ENCODE measurements at regions not wholly inside any gene's neighbourhood (a gene's known extent, or its start where the extent isn't known, plus 50 kb on each side); places are given as distances from the start of the nearest gene placed in this dataset.

DNA sequence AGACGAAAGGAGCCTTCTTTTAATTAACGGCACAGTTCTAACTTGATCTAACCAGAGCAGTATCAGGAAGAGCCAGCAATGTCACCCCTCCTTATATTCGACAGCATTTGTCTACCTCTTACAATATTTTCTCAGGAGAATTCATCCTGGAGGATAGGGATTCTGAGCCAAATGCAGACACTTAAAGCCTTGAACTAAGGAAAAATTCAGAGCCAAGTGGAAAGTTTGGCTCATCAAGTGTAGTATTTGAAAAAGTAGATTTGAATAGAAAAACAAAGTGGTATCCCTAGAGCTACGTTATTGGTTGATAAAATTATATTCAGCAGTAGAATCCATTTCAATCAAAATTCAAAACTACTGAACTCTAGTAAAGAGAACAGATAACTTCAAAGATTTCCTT lies 732.0 kb upstream of the ADGRL2 start:
- no peaks in the 10 kb centered on the region for H3K4me1 Mint-ChIP-seq
- no peak overlapping the region for H3K4me3 ChIP-seq (ENCODE audit: low read length)
- H3K9me3 Mint-ChIP-seq: peaks cover 5 to 21% (median 10%) of the 10 kb centered on the region in 5 donors
- ChIA-PET CTCF (no interaction called here), POLR2A (no interaction called here)
- no peaks in the 10 kb centered on the region for H3K27me3 Mint-ChIP-seq
- no peaks in the 10 kb centered on the region for H3K36me3 ChIP-seq (ENCODE audit: insufficient read depth, low read length)
- no peak for DNase-seq
- H3K27me3 ChIP-seq (ENCODE audit: insufficient read depth, low read length, poor library complexity, severe bottlenecking): no peaks in the 10 kb centered on the region
- H3K4me1 ChIP-seq (ENCODE audit: insufficient read depth, low read length): no peaks in the 10 kb centered on the region
- H3K27ac ChIP-seq (ENCODE audit: low read depth, low read length): no peak overlapping the region
- no peaks in the 10 kb centered on the region for H3K9me3 ChIP-seq (ENCODE audit: low read length)
- no peak overlapping the region for H3K27ac Mint-ChIP-seq
- H3K36me3 Mint-ChIP-seq: no peaks in the 10 kb centered on the region
- H3K4me3 Mint-ChIP-seq: no peak overlapping the region

DNA sequence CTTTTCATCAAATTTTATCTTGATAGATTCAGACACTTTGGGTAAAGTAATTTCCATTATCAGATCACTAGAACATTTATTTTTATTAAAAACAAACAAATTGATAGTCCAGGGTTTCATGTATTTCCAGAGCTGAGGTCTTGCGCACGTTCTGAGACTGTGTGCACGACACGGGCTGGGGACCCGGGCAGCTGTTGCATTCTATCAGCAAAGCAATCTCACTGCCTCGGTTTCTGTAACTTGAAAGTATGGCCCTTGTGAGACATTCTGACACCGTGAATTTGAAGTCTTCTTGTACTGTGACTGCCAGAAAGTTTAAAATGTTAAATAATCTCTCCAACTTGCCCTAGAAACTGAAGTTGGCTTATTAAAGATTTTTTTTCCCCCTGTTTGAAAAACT lies 746.9 kb upstream of the ADGRL2 start:
- H3K4me1 Mint-ChIP-seq: no peaks in the 10 kb centered on the region
- no peak overlapping the region for H3K27ac Mint-ChIP-seq
- no peak overlapping the region for H3K4me3 ChIP-seq (ENCODE audit: low read length)
- H3K9me3 ChIP-seq (ENCODE audit: low read length): no peaks in the 10 kb centered on the region
- no peak overlapping the region for H3K27ac ChIP-seq (ENCODE audit: low read depth, low read length)
- H3K4me3 Mint-ChIP-seq: no peak overlapping the region
- no peaks in the 10 kb centered on the region for H3K27me3 Mint-ChIP-seq
- H3K9me3 Mint-ChIP-seq: peaks cover 0 to 22% (median 4%) of the 10 kb centered on the region in 5 donors
- CTCF ChIA-PET: no interaction called here
- no peak for DNase-seq
- H3K36me3 Mint-ChIP-seq: no peaks in the 10 kb centered on the region
- no peaks in the 10 kb centered on the region for H3K27me3 ChIP-seq (ENCODE audit: insufficient read depth, low read length, poor library complexity, severe bottlenecking)
- no peaks in the 10 kb centered on the region for H3K36me3 ChIP-seq (ENCODE audit: insufficient read depth, low read length)
- no peaks in the 10 kb centered on the region for H3K4me1 ChIP-seq (ENCODE audit: insufficient read depth, low read length)
- POLR2A ChIA-PET: no interaction called here

DNA sequence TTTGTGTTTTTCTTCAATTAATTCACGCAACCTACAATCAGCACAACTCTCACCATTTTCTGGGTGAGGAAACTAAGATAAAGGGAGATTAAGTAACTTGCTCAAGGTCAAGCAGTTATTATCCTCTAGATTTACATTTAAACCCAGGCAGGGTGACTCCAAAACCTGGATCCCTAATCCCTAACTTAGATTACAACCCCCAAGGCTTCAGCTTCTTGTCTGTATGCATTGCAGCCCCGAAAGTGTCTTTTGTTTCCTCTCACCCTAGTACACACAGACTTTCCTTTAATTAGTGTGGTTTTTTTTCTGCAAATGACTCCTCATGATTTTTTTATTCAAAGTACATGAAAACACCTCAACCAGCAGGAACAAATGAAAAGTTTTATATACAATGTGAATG lies 748.6 kb upstream of the ADGRL2 start:
- H3K27ac ChIP-seq (ENCODE audit: low read depth, low read length): no peak overlapping the region
- H3K9me3 ChIP-seq (ENCODE audit: low read length): no peaks in the 10 kb centered on the region
- H3K36me3 Mint-ChIP-seq: no peaks in the 10 kb centered on the region
- H3K36me3 ChIP-seq (ENCODE audit: insufficient read depth, low read length): no peaks in the 10 kb centered on the region
- no peak for DNase-seq
- H3K27me3 ChIP-seq (ENCODE audit: insufficient read depth, low read length, poor library complexity, severe bottlenecking): no peaks in the 10 kb centered on the region
- H3K4me3 ChIP-seq (ENCODE audit: low read length): no peak overlapping the region
- no peaks in the 10 kb centered on the region for H3K27me3 Mint-ChIP-seq
- ChIA-PET POLR2A (no interaction called here), CTCF (no interaction called here)
- peaks cover 0 to 32% (median 5%) of the 10 kb centered on the region in 5 donors for H3K9me3 Mint-ChIP-seq
- no peaks in the 10 kb centered on the region for H3K4me1 ChIP-seq (ENCODE audit: insufficient read depth, low read length)
- H3K27ac Mint-ChIP-seq: peak overlapping the region in 1 of 8 donors; percentile 20
- H3K4me1 Mint-ChIP-seq: no peaks in the 10 kb centered on the region
- no peak overlapping the region for H3K4me3 Mint-ChIP-seq

DNA sequence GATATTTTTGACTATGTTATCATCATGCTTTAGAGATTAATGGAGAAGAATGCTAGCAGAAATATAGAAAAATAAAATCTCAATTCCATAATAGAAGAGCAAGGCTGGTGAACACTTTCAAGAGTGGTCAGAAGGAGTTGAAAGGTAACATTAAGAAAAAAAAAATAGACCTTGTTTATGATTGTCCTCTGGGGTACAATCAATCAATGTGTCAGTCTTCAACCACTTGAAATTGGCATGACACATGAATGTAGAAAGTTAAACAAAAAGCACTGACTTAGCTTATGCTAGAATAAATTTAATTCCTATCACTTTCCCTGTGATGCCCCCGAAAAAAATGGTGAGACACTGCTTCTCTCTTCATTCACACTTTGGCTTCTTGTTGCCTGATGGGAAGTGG lies 750.3 kb upstream of the ADGRL2 start:
- peaks cover 1 to 32% (median 5%) of the 10 kb centered on the region in 5 donors for H3K9me3 Mint-ChIP-seq
- no peaks in the 10 kb centered on the region for H3K4me1 ChIP-seq (ENCODE audit: insufficient read depth, low read length)
- ChIA-PET CTCF (no interaction called here), POLR2A (no interaction called here)
- H3K27ac ChIP-seq (ENCODE audit: low read depth, low read length): no peak overlapping the region
- no peaks in the 10 kb centered on the region for H3K27me3 ChIP-seq (ENCODE audit: insufficient read depth, low read length, poor library complexity, severe bottlenecking)
- H3K9me3 ChIP-seq (ENCODE audit: low read length): no peaks in the 10 kb centered on the region
- DNase-seq: no peak
- H3K4me3 Mint-ChIP-seq: no peak overlapping the region
- H3K36me3 Mint-ChIP-seq: no peaks in the 10 kb centered on the region
- no peaks in the 10 kb centered on the region for H3K27me3 Mint-ChIP-seq
- no peak overlapping the region for H3K27ac Mint-ChIP-seq
- H3K4me3 ChIP-seq (ENCODE audit: low read length): no peak overlapping the region
- no peaks in the 10 kb centered on the region for H3K36me3 ChIP-seq (ENCODE audit: insufficient read depth, low read length)
- no peaks in the 10 kb centered on the region for H3K4me1 Mint-ChIP-seq

DNA sequence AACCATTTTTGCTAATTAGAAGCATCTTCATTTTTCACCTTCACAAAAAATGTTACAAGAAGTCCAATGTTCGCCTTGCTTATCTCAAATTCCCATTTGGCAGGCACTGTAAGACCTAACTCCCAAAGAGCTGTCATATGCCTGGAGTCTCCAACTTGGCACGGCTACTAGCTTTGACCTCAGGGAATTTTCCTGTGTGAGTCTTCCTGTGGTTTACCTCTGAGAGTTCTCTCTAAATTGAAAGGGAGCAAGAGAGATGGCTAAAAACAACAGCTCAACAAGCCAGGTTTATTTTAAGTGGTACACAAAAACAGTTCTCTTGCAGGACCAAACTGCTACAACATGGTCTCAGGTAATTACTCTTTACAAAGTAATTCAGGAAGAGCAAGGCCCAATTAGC lies 756.0 kb upstream of the ADGRL2 start:
- ChIA-PET POLR2A (no interaction called here), CTCF (no interaction called here)
- Mint-ChIP-seq H3K36me3 (no peaks in the 10 kb centered on the region), H3K27me3 (no peaks in the 10 kb centered on the region), H3K9me3 (peaks cover 1 to 17% (median 11%) of the 10 kb centered on the region in 5 donors), H3K27ac (no peak overlapping the region), H3K4me1 (no peaks in the 10 kb centered on the region), H3K4me3 (no peak overlapping the region)
- no peak for DNase-seq
- H3K27ac ChIP-seq (ENCODE audit: low read depth, low read length): no peak overlapping the region
- H3K4me3 ChIP-seq (ENCODE audit: low read length): no peak overlapping the region
- no peaks in the 10 kb centered on the region for H3K4me1 ChIP-seq (ENCODE audit: insufficient read depth, low read length)
- no peaks in the 10 kb centered on the region for H3K36me3 ChIP-seq (ENCODE audit: insufficient read depth, low read length)
- H3K9me3 ChIP-seq (ENCODE audit: low read length): no peaks in the 10 kb centered on the region
- H3K27me3 ChIP-seq (ENCODE audit: insufficient read depth, low read length, poor library complexity, severe bottlenecking): no peaks in the 10 kb centered on the region

DNA sequence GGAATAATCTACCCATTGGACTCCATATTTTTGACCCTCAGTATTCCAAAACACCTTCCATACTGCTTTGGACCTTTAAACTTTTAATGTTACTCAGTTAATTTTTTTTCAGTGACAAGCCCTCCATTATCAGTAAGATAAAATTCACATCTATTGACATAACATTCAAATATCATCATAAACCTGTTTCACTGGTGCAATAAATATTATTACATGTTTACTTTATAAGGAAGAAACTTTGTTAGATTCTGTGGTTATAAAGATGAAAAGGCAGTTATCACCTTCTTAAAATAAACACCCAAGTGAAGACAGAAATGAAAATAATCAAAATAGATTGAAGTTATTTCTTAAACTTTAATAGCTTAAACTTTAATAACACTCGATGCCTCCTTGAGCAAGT lies 758.5 kb upstream of the ADGRL2 start:
- Histone ChIP-seq H3K4me1 (ENCODE audit: insufficient read depth, low read length) (no peaks in the 10 kb centered on the region), H3K27ac (ENCODE audit: low read depth, low read length) (no peak overlapping the region), H3K27me3 (ENCODE audit: insufficient read depth, low read length, poor library complexity, severe bottlenecking) (no peaks in the 10 kb centered on the region), H3K9me3 (ENCODE audit: low read length) (no peaks in the 10 kb centered on the region), H3K4me3 (ENCODE audit: low read length) (no peak overlapping the region), H3K36me3 (ENCODE audit: insufficient read depth, low read length) (no peaks in the 10 kb centered on the region)
- POLR2A ChIA-PET: no interaction called here
- no peak overlapping the region for H3K27ac Mint-ChIP-seq
- H3K27me3 Mint-ChIP-seq: no peaks in the 10 kb centered on the region
- CTCF ChIA-PET: no interaction called here
- peaks cover 5 to 16% (median 11%) of the 10 kb centered on the region in 5 donors for H3K9me3 Mint-ChIP-seq
- H3K36me3 Mint-ChIP-seq: no peaks in the 10 kb centered on the region
- no peak for DNase-seq
- no peak overlapping the region for H3K4me3 Mint-ChIP-seq
- no peaks in the 10 kb centered on the region for H3K4me1 Mint-ChIP-seq

DNA sequence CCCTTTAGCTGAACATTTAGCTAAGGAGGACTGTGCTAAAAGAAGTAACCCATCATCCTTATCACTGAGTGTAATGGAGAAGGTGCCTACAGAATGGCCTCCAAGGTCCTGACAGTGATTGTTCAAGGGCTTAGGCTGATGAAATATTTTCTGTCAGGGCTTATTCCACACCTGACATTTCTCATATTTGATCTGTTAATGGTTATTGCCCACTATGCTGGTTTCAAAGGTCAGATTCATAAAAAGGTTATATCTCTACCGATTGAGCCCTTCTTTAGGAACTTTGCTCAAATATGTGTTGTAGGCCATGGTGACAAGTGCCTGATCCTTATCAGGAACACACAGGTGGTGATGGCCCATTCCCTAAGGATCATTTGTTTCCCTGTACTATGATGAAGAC lies 766.4 kb upstream of the ADGRL2 start:
- no peak overlapping the region for H3K27ac Mint-ChIP-seq
- no peaks in the 10 kb centered on the region for H3K27me3 ChIP-seq (ENCODE audit: insufficient read depth, low read length, poor library complexity, severe bottlenecking)
- no peaks in the 10 kb centered on the region for H3K36me3 ChIP-seq (ENCODE audit: insufficient read depth, low read length)
- H3K4me1 Mint-ChIP-seq: no peaks in the 10 kb centered on the region
- no peak overlapping the region for H3K27ac ChIP-seq (ENCODE audit: low read depth, low read length)
- ChIA-PET POLR2A (no interaction called here), CTCF (no interaction called here)
- H3K36me3 Mint-ChIP-seq: no peaks in the 10 kb centered on the region
- H3K9me3 Mint-ChIP-seq: peaks cover 9 to 22% (median 14%) of the 10 kb centered on the region in 5 donors
- DNase-seq: no peak
- no peaks in the 10 kb centered on the region for H3K27me3 Mint-ChIP-seq
- no peak overlapping the region for H3K4me3 Mint-ChIP-seq
- no peaks in the 10 kb centered on the region for H3K9me3 ChIP-seq (ENCODE audit: low read length)
- H3K4me3 ChIP-seq (ENCODE audit: low read length): no peak overlapping the region
- H3K4me1 ChIP-seq (ENCODE audit: insufficient read depth, low read length): no peaks in the 10 kb centered on the region

DNA sequence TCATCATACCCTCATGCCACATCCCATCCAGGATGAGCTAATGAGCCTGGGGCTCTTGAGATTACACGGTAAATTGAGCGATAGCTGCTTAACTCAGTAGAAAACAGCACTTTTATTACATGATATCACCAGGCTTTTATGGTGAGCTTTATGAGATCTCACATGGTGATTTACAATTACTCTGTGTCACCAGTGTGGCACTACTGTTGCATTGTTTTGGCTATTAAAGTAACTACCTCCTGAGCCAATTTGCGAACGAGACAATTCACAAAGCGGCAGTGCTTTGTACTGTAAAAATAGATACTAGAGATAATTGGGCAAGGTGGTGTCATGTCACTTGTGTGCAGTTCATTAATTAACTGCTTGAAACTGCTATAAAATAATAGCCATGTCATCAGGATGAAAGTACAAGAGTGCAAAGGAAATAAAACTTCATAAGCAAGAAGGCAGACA lies 767.7 kb upstream of the ADGRL2 start:
- H3K4me1 Mint-ChIP-seq: no peaks in the 10 kb centered on the region
- Histone ChIP-seq H3K9me3 (ENCODE audit: low read length) (no peaks in the 10 kb centered on the region), H3K4me3 (ENCODE audit: low read length) (no peak overlapping the region), H3K4me1 (ENCODE audit: insufficient read depth, low read length) (no peaks in the 10 kb centered on the region), H3K27ac (ENCODE audit: low read depth, low read length) (no peak overlapping the region), H3K36me3 (ENCODE audit: insufficient read depth, low read length) (no peaks in the 10 kb centered on the region), H3K27me3 (ENCODE audit: insufficient read depth, low read length, poor library complexity, severe bottlenecking) (no peaks in the 10 kb centered on the region)
- ChIA-PET POLR2A (no interaction called here), CTCF (interaction anchor here (0.6 kb wide), 1 partner anchor 1108 kb away, joined by 3 read pairs; no protein-coding TSS in a partner anchor)
- H3K36me3 Mint-ChIP-seq: no peaks in the 10 kb centered on the region
- peaks cover 6 to 21% (median 10%) of the 10 kb centered on the region in 5 donors for H3K9me3 Mint-ChIP-seq
- no peak overlapping the region for H3K4me3 Mint-ChIP-seq
- no peaks in the 10 kb centered on the region for H3K27me3 Mint-ChIP-seq
- no peak for DNase-seq
- no peak overlapping the region for H3K27ac Mint-ChIP-seq

DNA sequence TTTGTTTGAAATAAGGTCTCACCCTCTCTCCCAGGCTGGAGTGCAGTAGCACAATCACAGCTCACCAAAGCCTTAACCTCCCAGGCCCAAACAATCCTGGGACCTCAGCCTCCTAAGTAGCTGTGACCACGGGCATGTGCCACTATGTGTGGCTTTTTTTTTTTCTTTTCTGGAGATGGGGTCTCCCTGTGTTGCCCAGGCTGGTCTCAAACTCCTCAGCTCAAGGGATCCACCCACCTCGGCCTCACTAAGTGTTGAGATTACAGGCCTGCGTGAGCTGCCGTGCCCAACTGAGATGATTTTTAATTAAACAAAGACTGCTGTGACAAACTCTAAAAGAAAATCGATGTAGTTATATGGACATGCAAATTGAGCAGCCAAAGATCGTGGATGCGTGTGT lies 768.4 kb upstream of the ADGRL2 start:
- POLR2A ChIA-PET: no interaction called here

More for the DNA sequence above, 768.4 kb upstream of the ADGRL2 start:
- Histone ChIP-seq H3K9me3 (ENCODE audit: low read length) (no peaks in the 10 kb centered on the region), H3K36me3 (ENCODE audit: insufficient read depth, low read length) (no peaks in the 10 kb centered on the region), H3K4me1 (ENCODE audit: insufficient read depth, low read length) (no peaks in the 10 kb centered on the region), H3K4me3 (ENCODE audit: low read length) (no peak overlapping the region), H3K27me3 (ENCODE audit: insufficient read depth, low read length, poor library complexity, severe bottlenecking) (no peaks in the 10 kb centered on the region), H3K27ac (ENCODE audit: low read depth, low read length) (no peak overlapping the region)
- Mint-ChIP-seq H3K4me1 (no peaks in the 10 kb centered on the region), H3K36me3 (no peaks in the 10 kb centered on the region), H3K4me3 (no peak overlapping the region), H3K27me3 (no peaks in the 10 kb centered on the region), H3K9me3 (peaks cover 8 to 21% (median 10%) of the 10 kb centered on the region in 5 donors), H3K27ac (no peak overlapping the region)
- DNase-seq: no peak
- CTCF ChIA-PET: no interaction called here
